Stimulated activated CD8-positive, alpha-beta memory T cell treated with anti-CD3 and anti-CD28 coated beads, Interleukin-4, amount 100 ng/mL, for 24 hours (primary cell): ENCODE measurements at regions not wholly inside any gene's neighbourhood (a gene's known extent, or its start where the extent isn't known, plus 50 kb on each side); places are given as distances from the start of the nearest gene placed in this dataset.

Source experiments
- DNase-seq: peaks from one replicate; pipeline ENCODE4 v3.0.0-alpha.2; 2020; ENCODE audit warnings: low read depth

DNA sequence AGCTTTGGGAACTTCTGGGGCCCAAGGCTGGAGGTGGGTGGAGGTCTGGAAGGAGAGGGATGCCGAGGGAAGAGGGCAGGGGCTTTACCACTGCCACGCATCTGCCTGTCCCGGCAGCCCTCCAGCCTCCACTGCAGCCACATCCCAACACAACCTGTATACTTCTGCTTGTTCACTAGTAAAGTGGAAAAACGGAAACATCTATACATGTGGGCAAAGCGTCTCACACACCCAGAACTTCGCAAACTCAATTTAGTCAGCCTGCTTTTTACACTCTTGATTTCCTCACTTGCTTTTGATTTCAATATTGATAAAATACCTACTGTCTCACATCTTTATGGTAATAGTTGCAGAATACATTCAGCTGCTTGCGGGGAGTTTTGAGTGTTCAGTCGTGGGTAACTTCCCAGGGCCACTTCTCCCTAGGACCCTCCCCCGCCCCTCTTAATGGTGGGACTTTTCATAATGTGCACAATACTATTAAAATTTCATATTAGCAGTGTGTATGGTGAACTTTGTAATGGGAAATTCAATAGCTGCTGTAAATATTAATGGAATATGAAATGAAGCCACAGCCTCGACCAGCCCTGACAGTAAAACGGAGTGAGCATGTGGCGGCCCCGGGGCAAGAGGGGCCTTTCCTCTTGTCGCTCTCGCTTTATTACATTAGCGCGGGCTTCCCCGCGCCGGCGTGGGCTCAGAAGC, 85.2 kb downstream of the NR2F2 start:
- no peak for DNase-seq

DNA sequence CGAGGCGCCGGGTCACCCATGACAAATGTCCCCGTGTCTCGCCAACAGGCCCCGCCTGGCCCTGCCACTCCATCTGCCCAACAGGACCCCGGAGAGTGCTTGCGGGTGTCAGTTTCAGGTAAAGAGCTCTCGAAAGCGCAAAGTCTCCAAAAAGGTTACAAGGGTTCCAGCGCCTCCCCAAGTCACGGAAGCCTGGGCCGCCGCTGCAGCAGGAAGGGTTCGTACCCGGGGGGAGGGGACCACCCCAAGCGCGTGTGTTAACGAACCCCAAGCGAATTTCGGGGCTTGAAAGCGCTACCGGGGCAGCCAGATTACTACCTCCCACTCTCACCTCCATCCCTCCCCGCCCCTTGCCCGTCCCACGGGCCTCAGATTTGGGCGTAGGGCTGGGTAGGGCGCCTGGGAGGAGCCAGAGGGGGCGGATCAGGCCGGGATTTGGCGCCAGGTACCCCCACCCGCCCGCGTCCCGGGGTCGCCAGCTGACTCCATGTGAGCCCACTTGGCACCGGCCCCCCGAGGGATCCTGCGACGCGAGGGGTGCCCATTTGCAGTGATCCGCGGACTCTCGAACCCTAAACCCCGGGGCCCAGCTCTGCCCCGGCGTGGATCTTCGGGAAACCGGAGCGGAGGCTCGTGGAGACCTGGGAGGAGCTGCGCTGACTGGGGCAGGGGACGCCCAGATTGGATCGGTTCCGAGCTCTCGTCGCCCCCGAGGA, 85.9 kb downstream of the NR2F2 start:
- no peak for DNase-seq

DNA sequence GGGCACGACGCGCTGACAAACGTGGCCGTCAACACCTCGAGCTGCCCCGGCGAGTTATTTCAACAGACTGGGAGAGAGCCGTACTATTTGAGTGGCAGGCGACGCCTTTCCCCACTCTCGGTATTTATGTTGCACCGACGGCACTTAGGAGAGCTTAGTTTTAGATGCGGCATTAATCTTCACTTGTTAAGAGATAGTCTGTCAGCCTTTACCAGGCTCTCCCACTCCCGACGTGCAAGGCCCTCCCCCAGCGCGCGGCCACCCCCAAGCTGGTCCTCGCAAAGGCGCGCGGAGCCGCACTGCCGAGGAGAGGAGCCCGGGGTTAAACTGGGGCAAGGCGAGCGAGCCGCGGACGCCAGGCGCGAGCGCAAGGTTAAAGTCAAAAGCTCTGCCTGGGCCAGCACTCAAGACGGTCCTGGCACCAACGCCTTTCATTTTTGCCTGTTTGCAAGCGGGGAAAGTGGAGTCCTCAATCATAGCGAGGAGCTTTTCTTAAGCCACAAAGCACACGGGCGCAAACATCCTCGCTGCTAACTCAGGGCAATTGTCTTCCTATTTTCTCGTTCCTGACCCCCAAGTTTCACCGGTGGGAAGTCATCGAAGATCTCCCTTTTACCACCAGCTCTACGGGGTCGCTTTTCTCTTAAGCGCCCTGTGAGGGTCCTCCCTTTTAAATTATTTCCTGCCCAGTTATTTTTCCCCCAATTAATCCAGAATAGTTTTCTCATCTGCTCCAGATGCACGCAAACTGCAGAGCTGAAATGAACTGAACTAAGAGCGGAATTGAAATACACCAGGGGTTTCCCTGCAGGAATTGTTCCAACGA, 86.6 kb downstream of the NR2F2 start:
- DNase-seq: no peak

DNA sequence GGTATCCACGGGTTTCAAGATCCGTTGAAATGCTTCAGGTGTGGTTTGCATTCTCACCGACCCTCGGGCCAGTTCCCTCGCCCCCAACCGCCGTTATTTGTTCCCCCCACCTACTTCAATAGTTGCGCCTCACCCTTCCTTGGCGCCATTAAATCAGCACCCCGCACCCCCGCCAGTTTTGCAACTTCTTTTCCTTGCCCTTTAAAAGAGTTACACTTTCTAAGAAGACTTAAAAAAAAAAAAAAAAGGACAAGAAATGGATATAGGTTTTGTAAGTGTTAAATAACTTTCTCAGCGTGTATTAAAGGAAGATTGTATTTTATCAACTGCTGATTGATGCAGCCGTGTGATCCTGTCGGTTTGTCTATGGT, 87.2 kb downstream of the NR2F2 start:
- DNase-seq: no peak

DNA sequence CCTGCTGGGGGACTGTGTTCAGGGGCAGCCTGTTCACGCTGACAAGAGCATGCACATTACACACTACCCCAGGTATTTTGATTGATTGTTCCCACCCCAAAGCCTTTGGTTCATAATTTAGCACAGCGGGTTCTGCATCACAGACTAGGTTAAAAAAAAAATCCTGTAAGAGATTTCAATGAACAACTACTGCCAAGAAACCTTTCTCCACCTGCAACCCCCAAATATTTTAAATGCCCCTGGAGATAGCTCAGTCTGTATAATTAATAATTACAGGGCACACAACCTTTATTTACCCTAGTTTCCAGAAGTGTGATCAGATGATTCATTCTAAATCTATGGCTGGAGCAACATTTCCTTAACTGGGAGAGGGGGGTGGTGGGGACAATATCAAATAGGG, 87.6 kb downstream of the NR2F2 start:
- DNase-seq: no peak

DNA sequence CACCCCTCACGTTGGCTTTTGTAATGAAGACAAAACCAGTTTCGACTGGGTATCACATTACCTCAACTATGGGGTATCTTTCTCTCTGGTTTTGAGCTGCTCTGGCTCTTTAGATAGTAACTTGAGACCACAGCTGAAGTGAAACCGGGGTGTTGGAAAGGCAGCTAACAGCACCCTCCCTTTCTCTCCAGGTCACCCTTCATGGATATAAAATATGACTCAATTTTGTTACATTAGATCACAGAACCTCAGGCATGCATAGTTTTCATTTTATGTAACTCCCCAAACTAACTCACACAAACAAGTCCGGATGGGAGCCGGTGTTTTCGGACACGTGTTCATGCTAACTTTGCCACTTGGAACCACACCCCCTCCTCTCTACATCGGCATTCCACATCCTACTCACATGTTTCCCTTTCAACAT, 90.7 kb downstream of the NR2F2 start:
- no peak for DNase-seq

DNA sequence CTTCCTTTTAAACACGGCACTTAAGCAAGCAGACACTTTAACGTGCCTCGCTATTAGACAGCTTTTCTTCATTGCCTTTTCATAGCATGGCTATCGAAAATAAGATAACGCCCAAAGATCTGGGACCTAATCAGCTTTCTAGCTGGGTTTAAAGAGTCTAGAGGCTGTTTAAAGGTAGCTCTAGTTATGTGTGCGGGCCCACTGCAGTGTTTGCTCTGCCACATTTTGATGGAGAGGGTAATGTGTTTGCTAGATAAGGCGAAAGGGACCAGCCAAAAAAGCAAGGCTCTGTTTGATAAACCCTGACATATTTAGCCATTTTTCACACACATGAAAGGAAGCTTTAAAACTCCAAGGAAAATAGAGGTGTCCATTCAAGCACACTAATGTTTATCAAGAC, 91.6 kb downstream of the NR2F2 start:
- DNase-seq: no peak

DNA sequence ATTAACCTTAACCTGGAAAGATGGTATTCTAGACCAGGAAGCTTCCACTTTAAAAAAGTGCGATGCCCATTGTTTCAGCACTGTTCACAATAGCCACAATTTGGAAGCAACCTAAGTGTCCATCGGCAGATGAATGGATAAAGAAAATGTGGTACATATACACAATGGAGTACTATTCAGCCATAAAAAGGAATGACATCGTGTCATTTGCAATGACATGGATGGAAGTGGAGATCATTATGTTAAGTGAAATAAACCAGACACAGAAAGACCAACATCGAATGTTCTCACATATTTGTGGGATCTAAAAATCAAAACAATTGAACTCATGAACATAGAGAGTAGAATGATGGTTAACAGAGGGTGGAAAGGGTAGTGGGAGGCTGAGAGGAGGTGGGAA, 94.2 kb downstream of the NR2F2 start:
- no peak for DNase-seq

DNA sequence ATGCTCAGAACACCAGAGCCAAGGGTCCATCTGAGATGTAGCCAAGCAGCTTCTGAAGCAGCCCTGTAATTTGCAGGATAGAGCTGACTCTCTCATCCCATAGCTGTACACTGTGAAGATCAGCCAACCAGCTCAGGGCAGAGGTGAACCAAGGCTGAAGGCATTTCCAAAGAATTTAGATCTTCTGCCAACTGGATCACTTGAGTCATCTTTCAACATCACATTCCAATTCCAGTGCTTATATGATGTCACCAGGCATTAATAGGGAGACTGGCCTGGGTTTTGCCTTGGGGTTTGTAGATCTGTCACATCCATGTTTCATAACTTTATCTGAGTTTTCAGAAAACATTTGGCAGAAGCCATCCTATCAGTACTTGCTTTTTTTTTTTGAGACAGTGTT, 98.2 kb downstream of the NR2F2 start:
- no peak for DNase-seq

DNA sequence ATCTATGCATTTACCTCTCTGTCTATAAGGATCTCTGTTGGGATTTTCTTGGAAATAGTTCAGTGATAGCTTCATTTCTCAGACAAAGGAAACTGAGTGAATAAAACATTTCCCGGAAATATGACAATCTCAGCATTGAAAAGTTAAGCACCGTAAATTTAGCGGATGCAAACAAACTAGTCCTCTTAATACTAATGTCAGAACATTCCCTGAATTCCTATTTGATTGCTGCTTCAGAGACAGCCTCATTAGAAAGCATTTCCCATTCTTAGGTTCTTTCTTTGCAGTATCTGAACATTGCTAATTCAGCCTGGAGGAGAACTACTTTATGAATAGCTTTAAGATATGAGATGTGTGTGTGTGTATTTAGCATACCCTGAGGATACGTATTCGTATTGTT, 101.3 kb downstream of the NR2F2 start:
- DNase-seq: no peak

DNA sequence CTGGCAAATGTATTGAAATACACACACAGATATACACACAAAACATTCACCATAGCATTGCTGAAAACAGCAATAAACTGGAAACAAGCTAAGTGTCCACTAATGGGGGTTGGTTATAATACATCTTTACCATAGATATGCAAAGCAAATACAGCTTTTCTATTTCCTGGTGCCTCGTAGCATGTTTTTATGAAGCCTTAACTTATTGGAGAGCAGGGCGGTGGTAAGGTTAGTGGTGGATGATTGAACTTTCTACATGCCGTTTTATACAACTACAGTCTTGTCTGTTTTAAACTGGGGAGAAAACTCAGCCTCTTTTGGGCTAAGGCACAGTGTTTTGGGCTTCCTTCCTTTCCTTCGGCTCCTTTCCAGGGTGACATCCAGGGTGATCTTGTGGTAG, 104.5 kb downstream of the NR2F2 start:
- DNase-seq: no peak

DNA sequence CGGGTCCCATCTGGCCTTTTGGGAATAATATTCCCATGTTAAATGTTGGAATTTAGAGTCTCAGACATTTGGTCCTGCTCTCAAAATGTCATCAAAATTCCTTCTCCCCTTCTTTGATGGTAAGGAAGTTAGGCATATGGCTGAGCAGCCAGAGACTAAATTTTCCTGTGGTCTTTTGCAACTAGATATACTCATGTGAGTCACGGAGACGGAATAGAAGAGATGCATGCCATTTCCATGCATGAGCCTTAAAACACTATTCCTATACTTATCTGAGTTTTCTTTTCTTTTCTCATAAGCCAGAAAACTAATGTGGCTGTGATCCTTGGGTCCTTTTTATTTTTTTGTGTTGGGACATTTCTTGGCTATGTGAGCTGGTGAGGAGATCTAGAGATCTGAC, 105.3 kb downstream of the NR2F2 start:
- DNase-seq: no peak

DNA sequence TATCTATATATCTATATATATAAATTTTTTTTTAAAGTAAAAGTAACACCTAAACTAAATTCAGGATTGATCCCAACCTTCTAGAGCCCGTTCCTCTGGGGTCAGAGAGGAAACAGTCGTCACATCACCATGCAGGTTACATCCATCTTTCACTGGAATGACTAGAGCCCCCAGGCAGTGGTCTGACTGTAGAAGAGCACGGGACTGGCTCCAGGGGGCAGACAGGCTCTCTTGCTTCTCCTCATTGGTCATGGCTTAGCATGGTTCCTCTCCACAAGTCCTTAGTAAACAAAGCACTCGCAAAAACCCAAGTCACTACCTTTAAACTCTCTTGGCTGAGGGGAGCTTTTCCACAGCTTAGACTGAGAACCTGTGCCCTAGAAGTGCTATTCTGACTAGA, 110.5 kb downstream of the NR2F2 start:
- no peak for DNase-seq

DNA sequence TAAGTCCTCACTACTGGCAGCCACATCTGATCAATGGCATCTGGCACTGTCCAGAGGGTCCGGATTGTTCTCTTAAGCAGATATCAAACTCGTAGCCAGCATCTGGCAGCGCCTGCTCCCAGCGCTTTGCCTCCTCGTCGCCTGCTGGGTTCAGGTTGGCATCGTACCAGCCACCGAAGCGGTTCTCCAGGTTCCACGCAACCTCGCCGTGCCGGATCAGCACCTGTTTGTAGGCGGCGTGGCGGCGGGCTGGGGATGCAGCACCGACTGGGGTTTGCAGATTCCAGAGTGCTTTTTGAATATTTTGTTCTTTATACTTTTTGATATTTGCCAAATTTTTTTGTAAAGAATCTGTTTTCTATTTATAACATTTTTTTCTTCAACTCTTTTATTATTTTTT, 111.6 kb downstream of the NR2F2 start:
- DNase-seq: no peak

DNA sequence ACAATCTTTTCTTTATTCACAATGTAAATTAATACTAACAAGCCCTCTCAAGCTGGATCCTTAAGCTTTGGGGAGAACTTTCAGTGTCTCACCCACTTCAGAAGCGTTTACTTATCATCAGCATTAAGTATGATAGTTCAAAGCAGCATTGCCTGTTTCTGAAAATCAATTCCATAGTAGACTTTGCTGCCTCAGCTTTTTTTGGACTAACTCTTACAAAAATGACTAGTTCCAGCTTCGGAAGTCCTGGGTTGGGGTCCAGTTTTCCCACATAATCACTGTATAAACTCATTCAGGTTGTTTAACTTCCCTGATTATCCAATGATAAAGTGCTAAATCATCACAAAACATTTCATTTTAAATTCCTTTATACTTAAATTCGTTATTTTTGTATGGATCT, 114.4 kb downstream of the NR2F2 start:
- DNase-seq: no peak

DNA sequence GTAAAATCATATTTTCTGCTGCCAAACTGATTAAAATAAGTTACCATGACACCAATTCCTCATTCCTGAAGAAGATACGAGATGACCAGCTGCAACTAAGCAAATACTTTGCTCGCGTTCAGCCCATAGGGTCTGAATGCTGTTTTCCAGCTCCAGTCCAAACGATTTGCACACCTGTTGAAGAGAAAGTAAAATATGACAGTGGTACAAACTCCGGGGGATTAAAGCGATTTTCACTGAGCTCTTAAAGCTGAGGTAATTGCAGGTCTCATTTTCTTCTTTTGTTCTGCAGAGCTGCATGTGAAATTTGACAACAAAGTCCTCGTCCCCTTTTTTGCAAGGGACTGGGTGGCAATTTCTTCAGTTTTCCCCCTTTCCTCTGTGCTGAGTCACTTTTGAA, 118.4 kb downstream of the NR2F2 start:
- no peak for DNase-seq

DNA sequence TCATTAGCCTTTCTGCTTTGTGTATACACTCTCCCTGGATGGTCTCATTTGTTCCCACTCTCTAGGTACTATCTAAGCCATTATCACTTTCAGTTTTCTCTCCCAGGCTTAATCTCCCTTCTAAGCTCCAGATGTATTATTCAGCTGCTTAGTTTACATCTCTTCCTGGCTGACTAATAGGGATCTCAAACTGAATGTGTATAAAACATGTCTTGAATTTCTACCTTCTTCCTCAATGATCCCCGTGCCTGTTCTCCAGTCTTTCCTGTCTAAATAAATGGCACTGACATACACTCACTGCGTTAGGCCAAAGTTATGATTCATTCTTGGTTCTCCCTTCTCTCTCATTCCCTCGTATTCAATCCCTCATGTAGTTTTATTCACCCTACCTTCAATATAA, 127.3 kb downstream of the NR2F2 start:
- DNase-seq: no peak

DNA sequence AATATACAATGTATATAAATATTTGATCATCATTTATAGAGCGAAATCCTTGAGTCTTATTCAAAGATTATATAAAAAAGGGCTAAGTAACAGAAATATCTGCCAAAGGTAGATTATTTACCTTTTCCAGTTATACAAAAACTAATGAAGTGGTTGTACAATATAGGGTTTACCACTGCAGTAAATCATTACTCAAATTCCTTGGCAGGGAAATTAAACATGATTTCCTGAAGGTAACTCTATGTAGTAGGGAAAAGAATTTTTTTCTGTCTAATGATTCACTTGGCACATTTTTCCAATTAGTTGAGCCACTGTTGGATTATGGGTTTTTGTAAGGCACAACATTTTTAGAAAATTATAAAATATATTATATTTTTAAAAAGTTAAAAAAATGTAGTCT, 129.6 kb downstream of the NR2F2 start:
- DNase-seq: no peak

DNA sequence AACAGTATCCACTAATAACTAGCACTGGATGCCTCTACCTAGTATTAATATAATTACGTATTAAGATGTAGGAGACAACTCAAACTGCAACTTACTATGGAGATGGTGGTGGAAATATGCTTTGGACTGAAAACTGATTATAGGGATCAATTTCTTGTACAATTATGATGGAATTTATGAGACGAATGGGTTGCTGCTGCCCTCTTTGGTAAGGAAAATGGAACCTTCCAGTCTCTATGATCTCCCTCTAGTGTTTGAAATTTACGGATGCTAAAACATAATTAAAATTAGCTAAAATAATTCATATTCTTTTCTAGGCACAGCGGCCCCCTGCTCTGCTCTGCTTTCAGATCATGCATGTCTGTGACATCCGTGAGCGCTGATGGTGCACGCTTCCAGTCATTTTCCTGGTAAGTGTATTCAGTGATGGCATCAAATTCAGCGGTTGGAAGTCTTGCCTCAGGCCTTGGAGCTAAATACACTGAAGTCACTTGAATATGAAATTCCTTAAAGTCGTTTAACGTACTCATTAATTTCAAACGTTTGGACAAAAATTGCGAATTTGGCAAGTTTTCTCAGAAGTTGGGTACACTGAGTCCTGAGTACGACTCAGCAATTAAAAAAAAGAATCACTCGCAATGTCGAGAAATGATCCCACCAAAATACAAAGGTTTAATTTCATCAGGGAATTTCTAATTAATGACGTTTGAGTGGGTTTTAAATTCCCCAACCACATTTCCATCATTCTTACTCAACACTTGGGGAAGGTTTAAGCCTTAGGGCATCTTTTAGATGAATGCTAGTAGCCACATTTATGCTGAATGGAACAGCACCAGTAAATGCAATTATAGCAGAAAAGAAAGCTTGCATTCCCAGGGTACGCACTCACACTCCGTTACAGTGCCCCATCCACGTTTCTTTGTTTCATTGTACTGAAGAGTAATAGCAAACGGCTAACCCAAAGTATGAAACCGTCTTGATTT, 132.6 kb downstream of the NR2F2 start:
- DNase-seq: no peak

DNA sequence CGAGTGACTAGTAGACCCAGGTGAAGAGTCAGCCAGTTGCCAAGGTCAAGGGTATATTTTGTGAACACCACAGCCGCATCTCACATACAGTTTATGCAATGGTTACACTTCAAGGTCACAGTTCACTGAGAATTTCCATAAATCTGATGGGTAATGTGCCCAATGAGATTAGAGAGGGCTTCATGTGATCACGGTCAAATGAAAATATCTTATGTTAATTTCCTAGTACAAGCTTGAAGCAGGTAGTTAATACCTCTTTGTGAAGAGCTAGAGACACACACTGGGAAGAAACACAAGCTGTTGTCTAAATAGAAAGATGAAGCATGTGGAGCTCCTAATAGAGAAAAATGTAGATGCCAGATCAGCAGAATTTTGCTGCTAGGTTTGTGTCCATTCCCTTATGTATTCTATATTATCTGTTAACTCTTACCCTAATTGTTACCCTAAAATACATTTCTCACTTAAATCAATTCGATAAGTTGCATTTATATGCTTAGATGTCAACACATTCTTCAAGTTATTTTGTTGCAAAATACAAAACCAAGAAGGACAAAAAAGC, 136.0 kb downstream of the NR2F2 start:
- DNase-seq: no peak

DNA sequence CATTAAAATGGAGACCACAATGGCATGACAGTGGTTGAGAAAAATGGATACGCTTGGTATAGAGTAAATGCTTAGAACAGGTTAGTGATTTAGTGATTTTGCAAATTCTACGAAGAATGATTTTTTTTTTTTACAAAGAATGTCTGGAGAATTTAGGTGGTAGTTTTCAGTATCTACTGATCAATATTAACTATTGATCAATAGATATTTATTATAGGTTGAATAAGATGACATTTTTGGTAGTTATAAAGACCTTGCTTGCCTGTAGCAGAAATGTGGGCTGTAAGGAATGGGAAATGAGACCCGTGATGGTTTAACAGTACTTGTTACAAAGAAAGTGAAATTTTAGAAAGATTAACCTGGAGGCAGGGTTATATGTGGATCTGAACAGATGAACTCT, 137.5 kb downstream of the NR2F2 start:
- DNase-seq: no peak
